ENCODE measurements at regions not wholly inside any gene's neighbourhood (a gene's known extent, or its start where the extent isn't known, plus 50 kb on each side); places are given as distances from the start of the nearest gene placed in this dataset.
A peak's percentile ranks its signal among the peaks of the same experiment; 100 is the strongest.

GRCh38 chr10:129096065-129096984, 370.7 kb upstream of the MGMT start:
- TF ChIP-seq CTCF (IDR thresholded peaks at IDR 0.05; ENCODE audit: low read length, missing control alignments): no peak
- no peak overlapping the region for H3K4me3 ChIP-seq (replicated peaks; ENCODE audit: low read depth, low read length)
- peak; percentile 99 for DNase-seq (ENCODE audit: low read depth)

- H3K4me3 ChIP-seq (replicated peaks; ENCODE audit: low read depth, low read length): no peak overlapping the region
- no peak for DNase-seq (ENCODE audit: low read depth)
- no peak for TF ChIP-seq CTCF (IDR thresholded peaks at IDR 0.05; ENCODE audit: low read length, missing control alignments)
Measured at GRCh38 chr10:129097776-129098330, 369.2 kb upstream of the MGMT start.

GRCh38 chr10:129098517-129098916, 368.5 kb upstream of the MGMT start:
- H3K4me3 ChIP-seq (replicated peaks; ENCODE audit: low read depth, low read length): no peak overlapping the region
- no peak for DNase-seq (ENCODE audit: low read depth)
- no peak for TF ChIP-seq CTCF (IDR thresholded peaks at IDR 0.05; ENCODE audit: low read length, missing control alignments)

- no peak overlapping the region for H3K4me3 ChIP-seq (replicated peaks; ENCODE audit: low read depth, low read length)
- no peak for TF ChIP-seq CTCF (IDR thresholded peaks at IDR 0.05; ENCODE audit: low read length, missing control alignments)
- no peak for DNase-seq (ENCODE audit: low read depth)
Measured at GRCh38 chr10:129099486-129099885, 367.6 kb upstream of the MGMT start.

- no peak for DNase-seq (ENCODE audit: low read depth)
- no peak for TF ChIP-seq CTCF (IDR thresholded peaks at IDR 0.05; ENCODE audit: low read length, missing control alignments)
- H3K4me3 ChIP-seq (replicated peaks; ENCODE audit: low read depth, low read length): no peak overlapping the region
Measured at GRCh38 chr10:129099992-129100391, 367.0 kb upstream of the MGMT start.

- no peak for TF ChIP-seq CTCF (IDR thresholded peaks at IDR 0.05; ENCODE audit: low read length, missing control alignments)
- no peak overlapping the region for H3K4me3 ChIP-seq (replicated peaks; ENCODE audit: low read depth, low read length)
- no peak for DNase-seq (ENCODE audit: low read depth)
Measured at GRCh38 chr10:129101232-129101980, 365.6 kb upstream of the MGMT start.

Measured in fibroblast of pulmonary artery (primary cell).